HPDE6-E6E7 (cell line): ENCODE measurements at regions not wholly inside any gene's neighbourhood (a gene's known extent, or its start where the extent isn't known, plus 50 kb on each side); places are given as distances from the start of the nearest gene placed in this dataset.

Source experiments
- DNase-seq: peaks from one replicate; pipeline ENCODE4 v3.0.0; 2011; ENCODE audit warnings: missing footprints; ENCODE audit errors: extremely low spot score

DNA sequence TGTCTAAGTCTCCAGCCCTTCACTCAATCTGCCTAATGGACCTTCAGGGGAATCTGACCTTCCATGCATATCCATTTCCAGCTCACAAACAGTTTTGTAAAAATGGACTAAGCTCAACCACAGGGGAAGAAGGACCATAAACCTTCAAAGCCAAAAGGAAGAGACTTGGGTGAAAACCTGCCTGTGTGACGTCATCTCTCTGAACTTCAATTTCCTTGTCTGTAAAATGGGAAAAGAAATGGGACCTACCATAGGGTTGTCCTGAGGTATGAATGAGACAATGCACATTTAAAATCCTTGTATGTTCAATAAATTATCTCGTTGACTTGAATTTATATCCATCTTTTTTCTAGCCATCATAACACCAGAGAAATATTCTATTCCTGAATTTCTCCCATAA lies 370.7 kb downstream of the INSC start:
- DNase-seq: no peak

DNA sequence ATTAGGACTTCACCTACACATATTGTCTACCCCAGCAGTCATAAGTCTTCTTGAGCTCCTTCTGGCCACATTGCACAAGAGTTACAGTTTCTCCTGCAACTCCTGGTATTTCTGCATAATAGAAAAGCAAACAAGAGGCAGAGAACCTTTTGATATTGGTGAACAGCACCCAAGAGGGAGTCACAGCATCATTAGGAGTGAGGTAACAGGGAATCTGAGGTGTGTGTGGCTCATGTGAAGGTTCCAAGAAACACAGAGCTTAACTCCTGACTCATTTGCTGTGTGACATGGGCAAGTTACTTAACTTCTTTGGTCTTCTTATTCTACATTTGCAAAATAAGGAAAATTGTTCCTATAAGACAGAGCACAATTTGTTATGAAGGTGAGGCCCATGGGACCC lies 374.6 kb downstream of the INSC start:
- no peak for DNase-seq

- DNase-seq: no peak
Measured at GRCh38 chr11:15490535-15490934, 375.8 kb downstream of the INSC start.

DNA sequence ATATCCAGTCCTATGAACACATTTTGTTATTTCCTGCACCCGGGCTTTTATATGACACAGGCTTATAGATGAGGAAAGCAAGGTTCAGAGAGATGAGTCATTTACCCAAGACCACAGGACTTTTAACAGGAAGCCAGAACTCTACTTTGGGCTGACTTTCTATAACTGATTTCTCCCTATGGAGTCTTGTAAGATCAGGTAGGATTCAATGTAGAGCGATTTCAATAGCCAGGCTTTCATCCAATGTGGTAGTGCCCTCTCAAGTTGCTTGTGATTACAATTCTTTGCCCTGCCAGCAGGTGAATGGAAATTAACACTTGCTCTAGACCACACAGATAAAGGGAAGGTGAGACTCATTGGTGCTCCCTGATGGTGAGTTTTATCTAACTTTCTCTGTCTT lies 378.3 kb downstream of the INSC start:
- DNase-seq: no peak

DNA sequence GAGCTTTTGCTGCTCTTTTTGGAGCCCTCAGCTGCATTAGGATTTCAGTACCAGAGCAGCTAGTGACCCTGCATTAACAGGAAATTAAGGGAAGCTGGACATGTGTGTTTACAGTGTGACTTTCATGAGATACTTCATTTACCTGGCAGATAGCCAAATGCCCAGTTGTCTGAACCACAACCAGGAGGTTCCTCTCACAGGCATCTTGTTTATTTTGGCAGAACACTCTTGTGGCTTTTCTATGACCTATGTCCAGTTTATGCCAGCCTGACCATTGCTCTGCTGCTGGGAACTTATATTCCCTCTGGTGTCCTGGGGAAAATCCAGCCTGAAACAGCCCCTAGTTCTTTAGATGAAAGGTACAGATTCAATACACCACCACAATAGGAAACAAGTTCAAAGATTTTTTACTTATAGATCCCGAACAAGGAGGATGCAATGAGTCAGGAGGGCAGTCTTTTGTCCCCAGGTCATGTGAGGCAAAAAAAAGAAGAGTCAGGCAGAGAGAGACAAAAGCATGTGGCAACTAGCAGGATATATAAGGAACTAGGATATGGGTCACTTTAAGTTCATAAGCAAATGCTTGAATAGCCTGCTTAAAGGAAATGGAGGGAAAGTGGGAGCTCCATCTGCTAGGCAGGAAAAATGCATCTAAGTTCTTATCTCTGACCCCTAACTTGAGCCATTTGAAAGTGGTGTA lies 379.3 kb downstream of the INSC start:
- no peak for DNase-seq

DNA sequence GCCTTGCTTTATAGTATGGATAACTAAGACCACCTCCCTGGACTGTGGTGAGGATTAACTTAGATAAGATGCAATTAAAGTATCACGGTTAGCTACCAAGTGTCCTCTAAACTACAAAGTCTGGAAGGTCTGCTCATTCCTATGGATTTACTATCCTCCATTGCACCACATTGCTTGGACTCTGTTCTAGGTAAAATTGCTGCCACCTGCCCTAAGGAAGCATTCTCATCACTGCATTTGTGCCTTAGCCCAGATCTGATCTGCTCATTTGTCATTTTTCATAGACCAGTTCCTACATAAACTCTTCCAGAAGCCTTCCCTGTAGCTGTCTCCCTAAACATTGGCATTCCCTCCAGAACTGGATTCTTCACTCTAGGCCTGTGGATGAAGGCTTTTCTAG lies 380.0 kb downstream of the INSC start:
- no peak for DNase-seq

- DNase-seq: no peak
Measured at GRCh38 chr11:15495462-15495861, 380.7 kb downstream of the INSC start.

GRCh38 chr11:15497366-15497765 lies 382.6 kb downstream of the INSC start:
- DNase-seq: no peak

- no peak for DNase-seq
Measured at GRCh38 chr11:15499674-15500073, 385.0 kb downstream of the INSC start.

DNA sequence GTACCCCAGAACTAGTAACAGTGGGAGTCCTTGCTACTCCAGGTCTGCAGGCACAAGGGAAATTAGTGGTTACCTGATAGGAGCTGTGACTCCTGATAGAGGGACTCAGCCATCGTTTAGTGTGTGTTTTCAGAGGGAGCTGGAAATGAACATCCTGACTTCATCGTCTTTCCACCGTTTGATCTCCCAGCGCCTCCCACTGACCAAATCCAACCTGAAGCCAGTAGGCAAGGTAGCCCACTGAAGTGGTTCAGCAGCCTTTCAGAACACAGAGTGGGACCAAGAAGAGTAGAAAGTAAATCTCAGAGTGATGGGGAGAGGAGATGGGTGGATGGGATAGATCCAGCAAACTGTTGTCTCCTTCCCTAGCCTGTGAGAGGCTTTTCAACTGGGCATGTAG lies 385.9 kb downstream of the INSC start:
- no peak for DNase-seq

- no peak for DNase-seq
Measured at GRCh38 chr11:15501566-15501965, 386.8 kb downstream of the INSC start.

DNA sequence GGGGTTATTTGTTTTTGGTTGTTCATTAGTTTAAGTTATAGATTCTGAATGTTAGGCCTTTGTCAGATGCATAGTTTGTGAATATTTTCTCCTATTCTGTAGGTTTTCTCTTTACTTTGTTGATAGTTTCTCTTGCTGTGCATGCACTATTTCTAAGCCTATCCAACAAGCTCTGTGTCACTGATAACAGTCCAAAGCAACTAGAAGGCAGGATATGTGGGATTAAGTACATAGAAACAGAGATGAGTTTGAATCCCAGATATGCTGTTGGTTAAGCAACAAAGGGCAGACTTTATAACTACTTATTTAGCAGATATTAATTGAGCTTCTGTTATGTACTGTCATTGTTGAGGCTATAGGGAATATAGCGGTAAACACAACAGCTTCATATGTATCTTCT lies 390.4 kb downstream of the INSC start:
- no peak for DNase-seq

GRCh38 chr11:15507592-15507991 lies 392.9 kb downstream of the INSC start:
- no peak for DNase-seq

DNA sequence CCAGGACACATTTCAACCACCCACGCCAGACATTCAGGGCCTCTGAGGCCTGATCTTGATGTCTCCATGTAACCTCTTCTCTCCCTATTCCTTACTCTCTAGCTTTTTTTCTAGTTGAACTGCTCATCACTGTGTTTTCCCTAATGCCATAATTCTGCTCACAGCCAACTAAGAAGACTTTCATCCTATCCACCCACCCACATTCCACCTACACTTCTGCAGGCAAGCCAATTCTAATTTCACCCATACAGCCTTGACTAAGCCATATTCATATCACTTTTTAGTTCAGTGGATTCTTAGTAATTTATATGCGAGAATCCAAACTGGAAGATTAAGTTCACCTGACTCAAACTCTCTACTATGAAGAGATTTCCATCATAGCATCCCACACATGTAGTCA lies 394.4 kb downstream of the INSC start:
- no peak for DNase-seq

DNA sequence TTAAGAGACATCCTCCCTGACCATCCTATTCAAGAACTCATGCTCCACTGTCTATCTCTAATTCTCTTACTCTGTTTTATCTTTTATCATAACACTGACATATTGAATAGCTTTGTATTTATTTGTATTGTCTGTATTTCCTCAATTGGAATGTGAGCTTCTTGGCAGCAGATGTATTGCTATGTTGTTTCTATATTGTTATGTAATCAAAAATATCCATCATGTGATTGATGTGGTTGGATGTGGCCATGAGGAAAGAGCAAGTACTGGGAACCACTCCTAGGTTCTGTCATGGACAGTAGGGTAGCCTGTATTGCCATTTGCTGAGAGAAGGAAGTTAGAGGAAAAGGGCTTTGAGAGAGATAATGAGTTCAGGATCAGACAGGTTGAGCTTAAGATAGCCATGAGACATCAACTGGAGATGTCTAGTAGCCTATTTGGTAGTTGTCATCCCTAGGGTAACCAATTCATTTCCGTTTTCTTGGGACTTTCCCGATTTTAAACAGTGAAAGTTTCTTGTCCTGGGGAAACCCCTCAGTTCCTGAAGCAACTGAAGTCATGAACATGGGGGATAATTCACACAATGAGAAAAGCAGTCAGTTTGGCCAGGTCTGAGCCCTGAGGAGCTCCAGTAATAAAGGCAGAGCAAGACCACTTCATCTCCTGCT lies 404.5 kb downstream of the INSC start:
- no peak for DNase-seq

- DNase-seq: no peak
Measured at GRCh38 chr11:15519911-15520310, 405.2 kb downstream of the INSC start.

- DNase-seq: no peak
Measured at GRCh38 chr11:15523543-15523942, 408.8 kb downstream of the INSC start.

- DNase-seq: no peak
Measured at GRCh38 chr11:15525582-15525981, 410.9 kb downstream of the INSC start.

- no peak for DNase-seq
Measured at GRCh38 chr11:15526032-15526431, 411.3 kb downstream of the INSC start.

- no peak for DNase-seq
Measured at GRCh38 chr11:15526859-15527450, 412.2 kb downstream of the INSC start.

DNA sequence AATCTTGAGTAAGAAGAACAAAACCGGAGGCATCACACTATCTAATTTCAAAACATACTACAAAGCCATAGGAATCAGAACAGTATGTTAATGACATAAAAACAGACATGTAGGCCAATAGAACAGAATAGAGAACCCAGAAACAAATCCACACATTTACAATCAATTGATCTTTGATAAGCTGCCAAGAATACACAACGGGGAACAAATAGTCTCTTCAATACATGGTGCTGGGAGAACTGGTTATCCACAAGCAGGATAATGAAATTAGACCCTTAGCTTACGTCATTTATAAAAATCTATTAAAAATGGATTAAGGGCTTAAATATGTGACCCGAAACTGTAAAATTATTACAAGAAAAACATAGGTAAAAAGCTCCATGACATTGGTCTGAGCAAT lies 417.7 kb downstream of the INSC start:
- DNase-seq: no peak

- DNase-seq: no peak
Measured at GRCh38 chr11:15534266-15534665, 419.5 kb downstream of the INSC start.

DNA sequence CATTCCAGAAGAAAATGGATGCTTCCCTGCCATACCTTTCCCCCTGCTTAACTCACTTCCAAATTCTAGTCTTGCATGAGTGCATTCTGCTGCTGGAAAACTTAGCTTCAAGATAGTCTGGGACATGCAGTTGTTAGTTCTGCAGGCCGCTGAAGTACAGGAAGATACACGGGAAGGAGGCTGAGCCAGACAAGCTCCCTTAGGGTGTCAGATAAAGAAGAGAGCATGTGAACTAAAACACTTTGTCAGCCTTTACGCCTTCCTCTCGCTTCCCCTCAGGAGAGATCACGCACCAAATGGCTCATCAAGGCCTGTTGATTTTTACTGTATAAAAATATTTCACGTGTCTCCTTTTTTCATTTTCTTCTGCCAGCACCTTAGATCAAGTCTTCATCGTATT lies 420.7 kb downstream of the INSC start:
- DNase-seq: no peak
